G401 (cell line): ENCODE measurements at regions not wholly inside any gene's neighbourhood (a gene's known extent, or its start where the extent isn't known, plus 50 kb on each side); places are given as distances from the start of the nearest gene placed in this dataset.

Source experiments
- DNase-seq: peaks from one replicate; pipeline ENCODE4 v3.0.0-alpha.2; 2015; ENCODE audit warnings: low spot score
- in situ Hi-C: cut with HindIII; loops from 2 replicates; pipeline ENCODE4 v1.10.0; 2016; ENCODE audit warnings: low sequenced_read_pairs, mixed read lengths

- in situ Hi-C loops = no loop called here
- no peak for DNase-seq
Observed at GRCh38 chr2:175536059-175536458, 354.5 kb upstream of the ATP5MC3 start.

- DNase-seq = no peak
- in situ Hi-C loops = no loop called here
Observed at GRCh38 chr2:175535631-175536030, 354.1 kb upstream of the ATP5MC3 start.

DNA sequence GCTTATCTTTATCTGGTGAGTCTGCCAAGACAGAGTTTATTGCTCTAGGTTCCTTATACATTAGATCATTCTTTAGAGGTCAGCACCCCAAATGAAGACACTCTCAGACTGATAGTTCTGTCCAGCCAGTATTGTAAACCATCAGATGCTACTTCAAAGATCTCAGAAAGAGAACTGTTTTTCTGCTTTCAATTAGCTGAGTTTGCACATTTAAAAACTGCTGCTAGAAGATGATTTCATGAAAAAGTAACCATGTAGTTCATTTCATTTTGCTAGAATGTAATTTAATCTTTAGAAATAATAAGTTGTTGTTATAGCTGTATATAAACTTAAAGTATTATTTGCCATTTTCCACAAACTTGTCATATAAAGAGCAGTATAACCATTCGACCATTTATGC, 344.5 kb upstream of the ATP5MC3 start:
- in situ Hi-C loops = no loop called here
- DNase-seq = no peak

DNA sequence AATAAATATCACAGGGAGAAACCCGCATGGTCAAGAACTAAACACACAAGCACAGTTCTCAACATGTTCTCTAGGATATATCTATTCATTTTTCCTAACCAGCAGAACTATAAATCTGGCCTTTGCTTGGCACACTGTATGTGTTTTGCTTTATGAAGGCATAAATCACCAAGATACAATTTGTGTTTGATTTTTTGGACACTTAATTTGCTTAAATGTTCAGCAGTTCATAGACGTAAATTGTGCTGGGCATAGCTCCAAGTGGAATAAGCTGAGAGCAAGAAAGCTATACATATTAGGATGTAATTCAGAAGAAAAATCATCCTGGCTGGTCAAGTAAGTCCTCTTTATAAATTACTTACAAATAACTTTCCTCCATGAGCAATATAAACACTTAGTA, 341.5 kb upstream of the ATP5MC3 start:
- DNase-seq = no peak
- in situ Hi-C loops = no loop called here

GRCh38 chr2:175518206-175518605, 336.7 kb upstream of the ATP5MC3 start:
- in situ Hi-C loops = no loop called here
- no peak for DNase-seq

DNA sequence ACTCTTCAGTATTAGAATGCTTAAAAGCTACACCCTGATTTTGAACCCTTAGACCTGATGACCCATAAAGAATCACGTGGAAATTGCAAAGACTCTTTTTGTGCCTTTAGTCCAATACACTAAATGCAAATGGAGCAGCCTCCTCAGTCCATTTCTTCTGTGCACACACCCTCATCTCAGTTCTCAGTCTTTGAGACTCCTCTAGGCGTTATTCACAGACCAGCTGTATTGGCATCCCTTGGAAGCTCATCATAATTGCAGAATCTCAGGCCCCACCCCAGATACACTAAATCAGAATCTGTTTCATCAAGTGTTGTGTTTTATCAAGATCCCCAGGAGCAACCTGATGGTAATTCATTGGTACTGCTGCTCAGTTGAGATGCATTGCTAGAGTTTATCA, 335.0 kb upstream of the ATP5MC3 start:
- in situ Hi-C loops = no loop called here
- no peak for DNase-seq

DNA sequence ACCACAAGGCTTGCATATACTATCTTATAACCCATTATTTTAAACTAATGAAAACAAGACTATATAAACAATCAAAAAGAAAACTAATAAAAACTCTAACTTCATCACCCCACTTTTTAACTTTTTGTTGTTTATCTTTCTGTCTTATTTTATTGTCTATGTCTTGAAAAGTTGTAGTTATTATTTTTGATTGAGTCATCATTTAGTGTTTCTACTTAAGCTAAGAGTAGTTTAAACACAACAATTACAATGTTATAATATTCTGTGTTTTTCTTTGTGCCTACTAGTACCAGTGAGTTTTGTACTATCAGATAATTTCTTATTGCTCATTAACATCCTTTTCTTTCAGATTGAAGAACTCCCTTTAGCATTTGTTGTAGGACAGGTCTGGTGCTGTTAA, 318.7 kb upstream of the ATP5MC3 start:
- no peak for DNase-seq
- in situ Hi-C loops = no loop called here

GRCh38 chr2:175490360-175490791, 308.9 kb upstream of the ATP5MC3 start:
- in situ Hi-C loops = no loop called here
- DNase-seq = no peak

GRCh38 chr2:175478096-175478768, 296.7 kb upstream of the ATP5MC3 start:
- in situ Hi-C loops = no loop called here
- no peak for DNase-seq

GRCh38 chr2:175476948-175477347, 295.4 kb upstream of the ATP5MC3 start:
- in situ Hi-C loops = no loop called here
- no peak for DNase-seq

GRCh38 chr2:175476374-175476773, 294.9 kb upstream of the ATP5MC3 start:
- DNase-seq = no peak
- in situ Hi-C loops = no loop called here

GRCh38 chr2:175475130-175475529, 293.6 kb upstream of the ATP5MC3 start:
- in situ Hi-C loops = no loop called here

DNA sequence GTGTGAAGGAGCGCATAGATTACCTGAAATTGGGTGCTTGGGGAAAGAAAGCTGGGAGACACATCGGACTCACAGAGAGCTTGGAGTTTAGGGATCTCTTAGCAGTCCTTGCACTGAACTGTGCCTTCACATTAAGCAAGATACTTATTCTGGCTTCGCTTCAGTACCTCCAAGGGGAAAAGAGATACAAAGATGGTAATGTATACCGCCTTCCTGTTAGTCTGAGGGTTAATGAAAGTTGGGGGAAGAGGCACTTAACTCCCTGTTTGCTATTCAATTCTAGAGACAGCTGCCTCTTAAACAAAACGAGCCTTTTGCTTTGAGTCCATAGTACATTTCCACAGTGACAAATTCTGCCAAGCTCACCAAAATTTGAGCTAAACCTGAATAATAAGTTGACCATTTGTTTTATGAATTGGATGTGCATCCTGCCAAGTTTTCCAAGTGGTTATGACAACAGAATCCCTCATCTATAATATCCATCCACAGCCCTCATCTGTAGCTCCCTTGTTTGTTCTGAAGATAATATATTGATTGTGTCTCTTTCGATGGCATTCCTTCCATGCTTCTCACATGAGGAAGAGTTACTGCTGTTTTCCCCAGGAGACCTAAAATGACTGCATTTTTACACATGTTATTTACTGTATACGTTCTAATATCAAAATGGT, 287.1 kb upstream of the ATP5MC3 start:
- DNase-seq = no peak
- in situ Hi-C loops = no loop called here

More at GRCh38 chr2:175475130-175475529, 293.6 kb upstream of the ATP5MC3 start:
- DNase-seq = no peak

- in situ Hi-C loops = no loop called here
- DNase-seq = no peak
Observed at GRCh38 chr2:175465101-175465500, 283.6 kb upstream of the ATP5MC3 start.

GRCh38 chr2:175464311-175464670, 282.8 kb upstream of the ATP5MC3 start:
- no peak for DNase-seq
- in situ Hi-C loops = no loop called here

DNA sequence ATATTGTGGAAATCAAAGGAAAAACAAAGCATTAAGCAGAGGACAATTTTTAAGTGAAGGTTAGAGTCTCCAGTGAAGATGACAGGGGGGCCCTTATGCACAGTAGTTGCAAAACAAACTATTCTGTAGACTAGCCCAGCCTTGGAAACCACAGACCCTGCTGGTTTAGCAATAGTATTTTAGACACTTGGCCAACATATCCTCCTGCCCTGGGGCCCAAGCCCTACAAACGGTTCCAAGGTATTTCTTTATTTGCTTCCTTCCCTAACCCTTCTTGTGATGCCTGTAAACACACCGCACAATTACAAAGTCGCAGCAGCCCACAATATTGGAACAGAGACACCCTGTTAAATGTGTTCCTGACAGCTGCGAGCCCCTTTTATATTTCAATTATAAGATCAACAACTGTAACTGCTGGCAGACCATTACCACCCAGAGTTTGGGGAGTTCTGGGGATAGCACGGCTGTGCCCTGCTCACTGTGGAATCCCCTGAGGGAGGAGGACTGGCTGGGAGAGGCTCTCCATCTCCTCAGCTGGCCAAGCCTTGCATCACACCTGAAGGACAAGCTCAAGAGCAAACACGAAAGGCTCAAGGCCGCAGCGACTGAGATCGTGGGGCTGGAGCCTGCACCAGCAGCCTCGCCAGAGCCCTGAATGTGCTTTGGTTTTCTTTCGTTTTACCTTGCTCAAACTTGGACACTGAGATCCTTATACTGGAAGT, 282.2 kb upstream of the ATP5MC3 start:
- in situ Hi-C loops = no loop called here
- DNase-seq = no peak

- DNase-seq = no peak
- in situ Hi-C loops = no loop called here
Observed at GRCh38 chr2:175463169-175463568, 281.7 kb upstream of the ATP5MC3 start.

DNA sequence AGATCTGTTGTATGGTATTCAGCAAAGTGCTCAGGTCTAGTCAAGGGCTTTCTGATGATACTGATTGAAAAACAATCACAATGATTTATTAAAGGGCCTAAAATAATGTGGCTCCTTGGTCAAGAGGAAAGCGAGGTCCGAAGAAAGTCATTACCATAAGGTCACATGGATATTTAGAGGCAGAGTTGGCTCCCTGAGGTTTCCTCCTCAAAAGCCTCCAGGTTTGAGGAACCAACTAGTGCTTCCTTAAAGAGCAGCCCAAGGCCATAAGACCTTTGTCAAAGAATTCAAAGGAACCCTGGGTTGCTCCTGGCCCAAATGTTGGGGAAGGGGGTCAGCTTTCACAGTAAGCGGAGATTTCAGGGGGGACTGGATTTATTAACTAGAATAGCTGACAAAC, 280.7 kb upstream of the ATP5MC3 start:
- in situ Hi-C loops = no loop called here
- DNase-seq = no peak

GRCh38 chr2:175461839-175462238, 280.3 kb upstream of the ATP5MC3 start:
- in situ Hi-C loops = no loop called here
- DNase-seq = no peak

- in situ Hi-C loops = no loop called here
- no peak for DNase-seq
Observed at GRCh38 chr2:175457895-175458448, 276.5 kb upstream of the ATP5MC3 start.
